ENCODE measurements at regions not wholly inside any gene's neighbourhood (a gene's known extent, or its start where the extent isn't known, plus 50 kb on each side); places are given as distances from the start of the nearest gene placed in this dataset.

- TF ChIP-seq, protein P1, sequence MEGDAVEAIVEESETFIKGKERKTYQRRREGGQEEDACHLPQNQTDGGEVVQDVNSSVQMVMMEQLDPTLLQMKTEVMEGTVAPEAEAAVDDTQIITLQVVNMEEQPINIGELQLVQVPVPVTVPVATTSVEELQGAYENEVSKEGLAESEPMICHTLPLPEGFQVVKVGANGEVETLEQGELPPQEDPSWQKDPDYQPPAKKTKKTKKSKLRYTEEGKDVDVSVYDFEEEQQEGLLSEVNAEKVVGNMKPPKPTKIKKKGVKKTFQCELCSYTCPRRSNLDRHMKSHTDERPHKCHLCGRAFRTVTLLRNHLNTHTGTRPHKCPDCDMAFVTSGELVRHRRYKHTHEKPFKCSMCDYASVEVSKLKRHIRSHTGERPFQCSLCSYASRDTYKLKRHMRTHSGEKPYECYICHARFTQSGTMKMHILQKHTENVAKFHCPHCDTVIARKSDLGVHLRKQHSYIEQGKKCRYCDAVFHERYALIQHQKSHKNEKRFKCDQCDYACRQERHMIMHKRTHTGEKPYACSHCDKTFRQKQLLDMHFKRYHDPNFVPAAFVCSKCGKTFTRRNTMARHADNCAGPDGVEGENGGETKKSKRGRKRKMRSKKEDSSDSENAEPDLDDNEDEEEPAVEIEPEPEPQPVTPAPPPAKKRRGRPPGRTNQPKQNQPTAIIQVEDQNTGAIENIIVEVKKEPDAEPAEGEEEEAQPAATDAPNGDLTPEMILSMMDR (conservative IDR thresholded peaks at IDR 0.05; ENCODE audit: low read depth, low read length): no peak
- no peak for TF ChIP-seq RCOR1 (IDR thresholded peaks at IDR 0.05; ENCODE audit: insufficient replicate concordance, low read length)
Observed at GRCh38 chr6:167756597-167756996, 70.1 kb upstream of the AFDN start.

All from IMR-90 (cell line).